HEK293 (cell line): ENCODE measurements at regions not wholly inside any gene's neighbourhood (a gene's known extent, or its start where the extent isn't known, plus 50 kb on each side); places are given as distances from the start of the nearest gene placed in this dataset.

Source experiments
- CTCF ChIA-PET: fragments of 350-600 bp; formaldehyde crosslinking; extraction: SDS; loops from one replicate; lab custom pipeline; 2021; ENCODE audit warnings: antibody characterized with exemption; lab: Yijun Ruan, JAX
- POLR2A ChIA-PET: fragments of 300-600 bp; formaldehyde crosslinking; extraction: SDS; loops from one replicate; lab custom pipeline; 2020; ENCODE audit warnings: antibody characterized with exemption, inconsistent platforms; lab: Yijun Ruan, JAX
- H3K27ac ChIP-seq: fragments of 200-500 bp; sonication (Bioruptor generic); 2 replicates; pipeline ENCODE4 v1.5.1; 2014; ENCODE audit warnings: low read depth, low read length, control low read depth, inconsistent platforms; ENCODE audit errors: extremely low read depth
- H3K36me3 ChIP-seq, 2 experiments: fragments of 200-500 bp in 1 of 2; sonication (Bioruptor generic) in 1 of 2; 1 replicate in 1 of 2; 2 replicates in 1 of 2; pipeline ENCODE4 v1.5.1; 2014 to 2017; ENCODE audit warnings: inconsistent platforms in 2 of 2, low read length in 2 of 2; ENCODE audit not compliant: control insufficient read depth in 2 of 2, insufficient read depth in 1 of 2
- H3K4me1 ChIP-seq: fragments of 200-500 bp; sonication (Bioruptor generic); 2 replicates; pipeline ENCODE4 v1.5.1; 2014; ENCODE audit warnings: mild to moderate bottlenecking, low read length, inconsistent platforms; ENCODE audit not compliant: control insufficient read depth, insufficient read depth
- H3K4me3 ChIP-seq: 2 replicates; pipeline ENCODE4 v1.5.1; 2011; ENCODE audit warnings: low read depth, mild to moderate bottlenecking, control low read depth, low read length, moderate library complexity
- H3K9me3 ChIP-seq: fragments of 200-500 bp; sonication (Bioruptor generic); 2 replicates; pipeline ENCODE4 v1.5.1; 2014; ENCODE audit warnings: low read depth, low read length, inconsistent platforms; ENCODE audit not compliant: control insufficient read depth, insufficient read depth
- HOXD13 ChIP-seq: sonication (generic); formaldehyde crosslinking; IDR thresholded peaks from 2 replicates; pipeline ENCODE4 v1.8.0; 2022; ENCODE audit warnings: missing genetic modification reagents, borderline replicate concordance
- KLF8 ChIP-seq: fragments of 450-650 bp; formaldehyde crosslinking; IDR thresholded peaks from 2 replicates; pipeline ENCODE4 v1.5.1; 2016; ENCODE audit warnings: missing biosample characterization, missing genetic modification characterization
- SETDB1 ChIP-seq: IDR thresholded peaks from one replicate; pipeline ENCODE4 v1.6.1; 2017; ENCODE audit warnings: mild to moderate bottlenecking, low read length, moderate library complexity, mixed read lengths; ENCODE audit not compliant: insufficient read length
- TRIM28 ChIP-seq: IDR thresholded peaks from 2 replicates; pipeline ENCODE4 v1.6.1; 2011; ENCODE audit warnings: low read length, control low read depth, borderline replicate concordance
- ZFHX2 ChIP-seq: fragments of 450-650 bp; formaldehyde crosslinking; conservative IDR thresholded peaks from 2 replicates; pipeline ENCODE4 v1.5.1; 2016; ENCODE audit warnings: missing biosample characterization, missing genetic modification characterization
- ZFP37 ChIP-seq: fragments of 450-650 bp; formaldehyde crosslinking; IDR thresholded peaks from 2 replicates; pipeline ENCODE4 v1.5.1; 2016; ENCODE audit warnings: missing biosample characterization, missing genetic modification characterization
- ZNF146 ChIP-seq: fragments of 450-650 bp; formaldehyde crosslinking; IDR thresholded peaks from 2 replicates; pipeline ENCODE4 v1.5.1; 2016; ENCODE audit warnings: missing biosample characterization, missing genetic modification characterization
- ZNF155 ChIP-seq: fragments of 450-650 bp; formaldehyde crosslinking; IDR thresholded peaks from 2 replicates; pipeline ENCODE4 v1.5.1; 2016; ENCODE audit warnings: missing biosample characterization, missing genetic modification characterization
- ZNF175 ChIP-seq: fragments of 450-650 bp; formaldehyde crosslinking; IDR thresholded peaks from 2 replicates; pipeline ENCODE4 v1.5.1; 2016; ENCODE audit warnings: missing biosample characterization, missing genetic modification characterization
- ZNF19 ChIP-seq: fragments of 450-650 bp; formaldehyde crosslinking; IDR thresholded peaks from 2 replicates; pipeline ENCODE4; 2016; ENCODE audit warnings: missing biosample characterization, missing genetic modification characterization, low read depth
- ZNF324 ChIP-seq: fragments of 450-650 bp; formaldehyde crosslinking; IDR thresholded peaks from 2 replicates; pipeline ENCODE4 v1.5.1; 2016; ENCODE audit warnings: missing biosample characterization, missing genetic modification characterization
- ZNF335 ChIP-seq: fragments of 450-650 bp; formaldehyde crosslinking; conservative IDR thresholded peaks from 2 replicates; pipeline ENCODE4 v1.5.1; 2016; ENCODE audit warnings: missing biosample characterization, missing genetic modification characterization
- ZNF548 ChIP-seq: fragments of 450-650 bp; formaldehyde crosslinking; IDR thresholded peaks from 2 replicates; pipeline ENCODE4 v1.5.1; 2016; ENCODE audit warnings: missing biosample characterization, missing genetic modification characterization
- ZNF549 ChIP-seq: fragments of 450-650 bp; IDR thresholded peaks from 2 replicates; pipeline ENCODE4 v1.5.1; 2018; ENCODE audit warnings: missing biosample characterization, missing genetic modification characterization, mild to moderate bottlenecking, inconsistent platforms, moderate library complexity
- ZNF555 ChIP-seq: fragments of 450-650 bp; formaldehyde crosslinking; conservative IDR thresholded peaks from 2 replicates; pipeline ENCODE4 v1.5.1; 2017; ENCODE audit warnings: missing biosample characterization, mild to moderate bottlenecking, missing genetic modification characterization, inconsistent platforms
- ZNF571 ChIP-seq: fragments of 450-650 bp; formaldehyde crosslinking; IDR thresholded peaks from 2 replicates; pipeline ENCODE4 v1.5.0; 2017; ENCODE audit warnings: missing biosample characterization, missing genetic modification characterization
- ZNF600 ChIP-seq: fragments of 450-650 bp; formaldehyde crosslinking; IDR thresholded peaks from 2 replicates; pipeline ENCODE4 v1.5.1; 2016; ENCODE audit warnings: missing biosample characterization, missing genetic modification characterization
- ZNF629 ChIP-seq: fragments of 450-650 bp; formaldehyde crosslinking; IDR thresholded peaks from 2 replicates; pipeline ENCODE4 v1.5.1; 2017; ENCODE audit warnings: missing biosample characterization, missing genetic modification characterization
- ZNF768 ChIP-seq: fragments of 450-650 bp; formaldehyde crosslinking; IDR thresholded peaks from 2 replicates; pipeline ENCODE4 v1.5.1; 2018; ENCODE audit warnings: missing biosample characterization, mild to moderate bottlenecking, missing genetic modification characterization
- TF ChIP-seq, protein P1 (sequence below): fragments of 450-650 bp; formaldehyde crosslinking; IDR thresholded peaks from 2 replicates; pipeline ENCODE4; 2016; ENCODE audit warnings: missing biosample characterization, missing genetic modification characterization
- TF ChIP-seq, protein P2 (sequence below): fragments of 450-650 bp; formaldehyde crosslinking; IDR thresholded peaks from 2 replicates; pipeline ENCODE4 v1.5.1; 2017; ENCODE audit warnings: missing biosample characterization, missing genetic modification characterization
- TF ChIP-seq, protein P3 (sequence below): fragments of 450-650 bp; formaldehyde crosslinking; IDR thresholded peaks from 2 replicates; pipeline ENCODE4 v1.5.1; 2016; ENCODE audit warnings: missing biosample characterization, missing genetic modification characterization
- TF ChIP-seq, protein P4 (sequence below): fragments of 450-650 bp; formaldehyde crosslinking; IDR thresholded peaks from 2 replicates; pipeline ENCODE4 v1.5.1; 2016; ENCODE audit warnings: missing biosample characterization, missing genetic modification characterization, low read depth
- TF ChIP-seq, protein P5 (sequence below): fragments of 450-650 bp; formaldehyde crosslinking; IDR thresholded peaks from 2 replicates; pipeline ENCODE4 v1.5.1; 2016; ENCODE audit warnings: missing biosample characterization, missing genetic modification characterization
- TF ChIP-seq, protein P6 (sequence below): fragments of 450-650 bp; formaldehyde crosslinking; IDR thresholded peaks from 2 replicates; pipeline ENCODE4 v1.5.1; 2017; ENCODE audit warnings: missing biosample characterization, mild to moderate bottlenecking, missing genetic modification characterization, moderate library complexity

DNA sequence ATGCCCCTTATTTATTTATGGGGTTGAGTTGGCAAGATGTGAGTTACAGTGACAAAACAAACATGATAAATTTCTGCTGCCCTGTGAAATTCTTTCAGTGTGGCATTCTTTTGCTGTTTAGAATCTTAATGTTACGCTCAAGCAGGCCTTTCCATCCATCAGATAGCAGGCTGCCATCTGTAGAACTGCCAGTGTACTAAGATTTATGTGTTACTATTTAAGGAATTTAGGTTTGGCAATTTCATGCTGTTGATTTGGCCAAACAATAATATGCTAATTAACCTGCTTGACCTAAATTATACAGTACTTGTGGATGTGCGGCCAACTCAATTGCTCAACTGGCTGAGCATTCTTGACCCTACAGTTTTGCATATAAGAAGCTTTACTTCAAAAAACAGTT is 477.7 kb upstream of the TPK1 start (continued):
- TF ChIP-seq ZNF548 (tag by site-specific recombination) (no peak), ZNF600 (tag by site-specific recombination) (no peak), ZNF19 (tag by site-specific recombination) (no peak), ZFP37 (tag by site-specific recombination) (no peak)
- TF ChIP-seq, protein P1, sequence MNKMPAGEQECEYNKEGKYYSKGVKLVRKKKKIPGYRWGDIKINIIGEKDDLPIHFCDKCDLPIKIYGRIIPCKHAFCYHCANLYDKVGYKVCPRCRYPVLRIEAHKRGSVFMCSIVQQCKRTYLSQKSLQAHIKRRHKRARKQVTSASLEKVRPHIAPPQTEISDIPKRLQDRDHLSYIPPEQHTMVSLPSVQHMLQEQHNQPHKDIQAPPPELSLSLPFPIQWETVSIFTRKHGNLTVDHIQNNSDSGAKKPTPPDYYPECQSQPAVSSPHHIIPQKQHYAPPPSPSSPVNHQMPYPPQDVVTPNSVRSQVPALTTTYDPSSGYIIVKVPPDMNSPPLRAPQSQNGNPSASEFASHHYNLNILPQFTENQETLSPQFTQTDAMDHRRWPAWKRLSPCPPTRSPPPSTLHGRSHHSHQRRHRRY: no peak
- TF ChIP-seq, all 188 proteins: peak for 0

DNA sequence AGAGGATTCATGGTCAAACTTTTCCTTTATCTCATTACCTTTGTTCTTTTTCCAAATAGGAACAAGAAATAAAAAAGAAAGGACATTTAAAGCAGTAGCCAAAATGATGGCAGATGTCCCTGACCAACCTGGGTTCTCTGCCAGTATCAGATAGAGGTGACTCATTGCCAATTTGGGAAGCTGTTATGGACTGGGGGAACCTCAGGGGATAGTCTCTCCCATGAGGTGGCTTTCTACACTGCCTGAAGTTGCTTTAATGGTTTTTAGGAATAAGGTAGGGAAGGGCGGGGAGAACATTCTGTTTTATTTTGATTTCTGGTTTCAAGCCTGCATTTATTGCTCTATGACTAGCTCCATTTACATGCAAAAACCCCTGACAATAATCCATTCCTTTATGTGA is 457.9 kb upstream of the TPK1 start:
- no peaks in the 10 kb centered on the region for H3K9me3 ChIP-seq
- H3K4me3 ChIP-seq: no peak overlapping the region
- H3K4me1 ChIP-seq: no peaks in the 10 kb centered on the region
- POLR2A ChIA-PET: no interaction called here
- H3K27ac ChIP-seq: no peak overlapping the region
- CTCF ChIA-PET: interaction anchor here (1.3 kb wide), 1 partner anchor 8 kb away, joined by 3 read pairs; no protein-coding TSS in a partner anchor
- H3K36me3 ChIP-seq: no peaks in the 10 kb centered on the region
- TF ChIP-seq, protein P2, sequence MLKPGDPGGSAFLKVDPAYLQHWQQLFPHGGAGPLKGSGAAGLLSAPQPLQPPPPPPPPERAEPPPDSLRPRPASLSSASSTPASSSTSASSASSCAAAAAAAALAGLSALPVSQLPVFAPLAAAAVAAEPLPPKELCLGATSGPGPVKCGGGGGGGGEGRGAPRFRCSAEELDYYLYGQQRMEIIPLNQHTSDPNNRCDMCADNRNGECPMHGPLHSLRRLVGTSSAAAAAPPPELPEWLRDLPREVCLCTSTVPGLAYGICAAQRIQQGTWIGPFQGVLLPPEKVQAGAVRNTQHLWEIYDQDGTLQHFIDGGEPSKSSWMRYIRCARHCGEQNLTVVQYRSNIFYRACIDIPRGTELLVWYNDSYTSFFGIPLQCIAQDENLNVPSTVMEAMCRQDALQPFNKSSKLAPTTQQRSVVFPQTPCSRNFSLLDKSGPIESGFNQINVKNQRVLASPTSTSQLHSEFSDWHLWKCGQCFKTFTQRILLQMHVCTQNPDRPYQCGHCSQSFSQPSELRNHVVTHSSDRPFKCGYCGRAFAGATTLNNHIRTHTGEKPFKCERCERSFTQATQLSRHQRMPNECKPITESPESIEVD: no peak
- TF ChIP-seq ZNF549 (no peak), ZNF571 (tag by site-specific recombination) (no peak), ZNF146 (no peak), ZNF555 (tag by site-specific recombination) (no peak), ZNF155 (no peak), ZNF768 (tag by site-specific recombination) (no peak), ZNF335 (tag by site-specific recombination) (no peak), ZNF600 (tag by site-specific recombination) (no peak), KLF8 (tag by site-specific recombination) (no peak), ZNF324 (tag by site-specific recombination) (no peak), ZFHX2 (tag by site-specific recombination) (no peak)
- TF ChIP-seq, protein P1: no peak
- TF ChIP-seq, protein P3, sequence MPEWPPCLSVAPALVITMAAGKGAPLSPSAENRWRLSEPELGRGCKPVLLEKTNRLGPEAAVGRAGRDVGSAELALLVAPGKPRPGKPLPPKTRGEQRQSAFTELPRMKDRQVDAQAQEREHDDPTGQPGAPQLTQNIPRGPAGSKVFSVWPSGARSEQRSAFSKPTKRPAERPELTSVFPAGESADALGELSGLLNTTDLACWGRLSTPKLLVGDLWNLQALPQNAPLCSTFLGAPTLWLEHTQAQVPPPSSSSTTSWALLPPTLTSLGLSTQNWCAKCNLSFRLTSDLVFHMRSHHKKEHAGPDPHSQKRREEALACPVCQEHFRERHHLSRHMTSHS (tag by site-specific recombination): no peak

DNA sequence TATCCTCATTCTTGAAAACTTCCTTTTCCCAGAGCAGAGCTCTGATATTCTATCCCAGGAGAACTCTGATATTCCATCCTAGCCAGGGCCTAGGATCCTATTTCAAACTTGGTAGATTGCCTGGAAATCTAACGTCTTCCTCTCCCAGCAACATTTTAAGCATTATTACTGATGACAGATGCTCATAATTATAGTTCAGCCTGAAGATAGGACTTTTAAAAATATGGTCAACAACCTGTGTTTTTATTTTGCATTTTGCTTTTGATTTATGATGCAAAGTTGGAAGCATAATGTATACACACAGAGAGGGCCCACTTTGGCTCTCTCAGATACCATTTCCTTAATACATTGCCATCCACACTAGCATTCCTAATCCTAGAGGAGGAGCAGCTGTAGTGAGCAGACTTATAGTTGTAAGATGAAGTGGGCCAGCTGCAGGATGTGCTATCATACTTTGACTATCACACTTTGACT is 457.4 kb upstream of the TPK1 start:
- H3K4me3 ChIP-seq: no peak overlapping the region
- no peaks in the 10 kb centered on the region for H3K9me3 ChIP-seq
- H3K4me1 ChIP-seq: no peaks in the 10 kb centered on the region
- ChIA-PET POLR2A (no interaction called here), CTCF (interaction anchor here (1.3 kb wide), 1 partner anchor 8 kb away, joined by 3 read pairs; no protein-coding TSS in a partner anchor)
- no peaks in the 10 kb centered on the region for H3K36me3 ChIP-seq
- no peak overlapping the region for H3K27ac ChIP-seq
- TF ChIP-seq, protein P4, sequence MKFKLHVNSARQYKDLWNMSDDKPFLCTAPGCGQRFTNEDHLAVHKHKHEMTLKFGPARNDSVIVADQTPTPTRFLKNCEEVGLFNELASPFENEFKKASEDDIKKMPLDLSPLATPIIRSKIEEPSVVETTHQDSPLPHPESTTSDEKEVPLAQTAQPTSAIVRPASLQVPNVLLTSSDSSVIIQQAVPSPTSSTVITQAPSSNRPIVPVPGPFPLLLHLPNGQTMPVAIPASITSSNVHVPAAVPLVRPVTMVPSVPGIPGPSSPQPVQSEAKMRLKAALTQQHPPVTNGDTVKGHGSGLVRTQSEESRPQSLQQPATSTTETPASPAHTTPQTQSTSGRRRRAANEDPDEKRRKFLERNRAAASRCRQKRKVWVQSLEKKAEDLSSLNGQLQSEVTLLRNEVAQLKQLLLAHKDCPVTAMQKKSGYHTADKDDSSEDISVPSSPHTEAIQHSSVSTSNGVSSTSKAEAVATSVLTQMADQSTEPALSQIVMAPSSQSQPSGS (tag by site-specific recombination): no peak
- TF ChIP-seq ZNF175 (no peak), TRIM28 (no peak), SETDB1 (no peak), HOXD13 (CRISPR knock-in tag) (no peak), ZNF629 (no peak)
- TF ChIP-seq, protein P5, sequence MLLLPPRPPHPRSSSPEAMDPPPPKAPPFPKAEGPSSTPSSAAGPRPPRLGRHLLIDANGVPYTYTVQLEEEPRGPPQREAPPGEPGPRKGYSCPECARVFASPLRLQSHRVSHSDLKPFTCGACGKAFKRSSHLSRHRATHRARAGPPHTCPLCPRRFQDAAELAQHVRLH (tag by site-specific recombination): no peak
- TF ChIP-seq, protein P6, sequence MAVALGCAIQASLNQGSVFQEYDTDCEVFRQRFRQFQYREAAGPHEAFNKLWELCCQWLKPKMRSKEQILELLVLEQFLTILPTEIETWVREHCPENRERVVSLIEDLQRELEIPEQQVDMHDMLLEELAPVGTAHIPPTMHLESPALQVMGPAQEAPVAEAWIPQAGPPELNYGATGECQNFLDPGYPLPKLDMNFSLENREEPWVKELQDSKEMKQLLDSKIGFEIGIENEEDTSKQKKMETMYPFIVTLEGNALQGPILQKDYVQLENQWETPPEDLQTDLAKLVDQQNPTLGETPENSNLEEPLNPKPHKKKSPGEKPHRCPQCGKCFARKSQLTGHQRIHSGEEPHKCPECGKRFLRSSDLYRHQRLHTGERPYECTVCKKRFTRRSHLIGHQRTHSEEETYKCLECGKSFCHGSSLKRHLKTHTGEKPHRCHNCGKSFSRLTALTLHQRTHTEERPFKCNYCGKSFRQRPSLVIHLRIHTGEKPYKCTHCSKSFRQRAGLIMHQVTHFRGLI (tag by site-specific recombination): no peak
- TF ChIP-seq, protein P2: no peak
